Fibroblast of lung (primary cell): ENCODE measurements at regions not wholly inside any gene's neighbourhood (a gene's known extent, or its start where the extent isn't known, plus 50 kb on each side); places are given as distances from the start of the nearest gene placed in this dataset.

ENCODE experiments used
- DNase-seq, 2 donors: peaks; one replicate each; pipeline versions ENCODE4 v3.0.0 to v3.0.0-alpha.2; 2010; ENCODE audit warnings: low read depth in 2 of 2
- H2AFZ ChIP-seq: 2 replicates; pipeline ENCODE4 v1.5.1; 2012; ENCODE audit warnings: low read length, control low read depth, inconsistent platforms
- H3K27ac ChIP-seq: 2 replicates; pipeline ENCODE4 v1.5.1; 2011; ENCODE audit warnings: low read length, control low read depth; ENCODE audit not compliant: insufficient read depth
- H3K27me3 ChIP-seq: 2 replicates; pipeline ENCODE4 v1.5.1; 2011; ENCODE audit warnings: mild to moderate bottlenecking, low read length; ENCODE audit not compliant: control insufficient read depth, insufficient read depth
- H3K36me3 ChIP-seq: 2 replicates; pipeline ENCODE4 v1.5.1; 2011; ENCODE audit warnings: low read length; ENCODE audit not compliant: control insufficient read depth, insufficient read depth
- H3K4me1 ChIP-seq: 2 replicates; pipeline ENCODE4 v1.5.1; 2011; ENCODE audit warnings: low read length; ENCODE audit not compliant: control insufficient read depth, insufficient read depth; ENCODE audit errors: extremely low read depth
- H3K4me2 ChIP-seq: 2 replicates; pipeline ENCODE4 v1.5.1; 2011; ENCODE audit warnings: low read length, control low read depth; ENCODE audit not compliant: insufficient read depth; ENCODE audit errors: extremely low read depth
- H3K4me3 ChIP-seq, 4 experiments: fragments of 200-600 bp in 1 of 4; sonication (generic) in 1 of 4; replicated peaks in 1 of 4; 2 replicates each; pipeline ENCODE4 v1.5.1; 2011 to 2016; ENCODE audit warnings: low read length in 4 of 4, low read depth in 3 of 4, mild to moderate bottlenecking in 3 of 4, control low read depth in 2 of 4, inconsistent platforms in 1 of 4, mixed read lengths in 1 of 4; ENCODE audit not compliant: insufficient read depth in 1 of 4; ENCODE audit errors: control extremely low read depth in 1 of 4
- H3K79me2 ChIP-seq: 2 replicates; pipeline ENCODE4 v1.5.1; 2012; ENCODE audit warnings: mild to moderate bottlenecking, low read length, inconsistent platforms; ENCODE audit not compliant: control insufficient read depth, insufficient read depth
- H3K9ac ChIP-seq: 2 replicates; pipeline ENCODE4 v1.5.1; 2011; ENCODE audit warnings: mild to moderate bottlenecking, low read length, control low read depth; ENCODE audit not compliant: insufficient read depth
- H3K9me3 ChIP-seq: 2 replicates; pipeline ENCODE4 v1.5.1; 2012; ENCODE audit warnings: low read depth, low read length; ENCODE audit not compliant: control insufficient read depth, insufficient read depth
- H4K20me1 ChIP-seq: 2 replicates; pipeline ENCODE4 v1.5.1; 2011; ENCODE audit warnings: low read length; ENCODE audit not compliant: control insufficient read depth, insufficient read depth; ENCODE audit errors: extremely low read depth
- EZH2 ChIP-seq: IDR thresholded peaks from 2 replicates; pipeline ENCODE4 v1.5.1; 2012; ENCODE audit warnings: low read length, control low read depth, mild to moderate bottlenecking; ENCODE audit errors: missing control alignments
- TF ChIP-seq, protein P1 (sequence below), 2 donors: IDR thresholded peaks in 1 of 2; conservative IDR thresholded peaks in 1 of 2; 1 replicate in 1 of 2; 2 replicates in 1 of 2; pipeline ENCODE4 v1.5.1; 2011 to 2012; ENCODE audit warnings: low read length in 2 of 2, control low read depth in 1 of 2, inconsistent platforms in 1 of 2, low read depth in 1 of 2, mild to moderate bottlenecking in 1 of 2

DNA sequence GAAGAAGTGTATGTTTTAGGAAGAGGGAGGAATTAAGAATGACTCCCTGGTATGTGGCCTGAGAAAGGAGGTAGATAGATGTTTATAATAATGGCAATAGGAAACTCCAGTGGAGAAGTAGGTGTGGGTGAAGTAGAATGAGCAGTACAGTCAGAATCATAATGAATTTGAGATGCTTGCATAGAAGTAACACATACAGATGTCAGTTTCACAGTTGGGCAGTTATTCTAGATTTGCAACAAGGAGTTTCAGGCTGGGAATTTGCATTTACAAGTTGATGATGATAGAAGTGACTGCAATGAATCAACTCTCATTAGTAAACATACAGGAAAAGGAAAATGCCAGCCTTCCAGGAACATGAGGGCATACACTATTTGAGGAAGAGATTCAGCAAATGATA lies 149.0 kb downstream of the SLITRK1 start:
- TF ChIP-seq, protein P1, sequence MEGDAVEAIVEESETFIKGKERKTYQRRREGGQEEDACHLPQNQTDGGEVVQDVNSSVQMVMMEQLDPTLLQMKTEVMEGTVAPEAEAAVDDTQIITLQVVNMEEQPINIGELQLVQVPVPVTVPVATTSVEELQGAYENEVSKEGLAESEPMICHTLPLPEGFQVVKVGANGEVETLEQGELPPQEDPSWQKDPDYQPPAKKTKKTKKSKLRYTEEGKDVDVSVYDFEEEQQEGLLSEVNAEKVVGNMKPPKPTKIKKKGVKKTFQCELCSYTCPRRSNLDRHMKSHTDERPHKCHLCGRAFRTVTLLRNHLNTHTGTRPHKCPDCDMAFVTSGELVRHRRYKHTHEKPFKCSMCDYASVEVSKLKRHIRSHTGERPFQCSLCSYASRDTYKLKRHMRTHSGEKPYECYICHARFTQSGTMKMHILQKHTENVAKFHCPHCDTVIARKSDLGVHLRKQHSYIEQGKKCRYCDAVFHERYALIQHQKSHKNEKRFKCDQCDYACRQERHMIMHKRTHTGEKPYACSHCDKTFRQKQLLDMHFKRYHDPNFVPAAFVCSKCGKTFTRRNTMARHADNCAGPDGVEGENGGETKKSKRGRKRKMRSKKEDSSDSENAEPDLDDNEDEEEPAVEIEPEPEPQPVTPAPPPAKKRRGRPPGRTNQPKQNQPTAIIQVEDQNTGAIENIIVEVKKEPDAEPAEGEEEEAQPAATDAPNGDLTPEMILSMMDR (conservative IDR thresholded peaks at IDR 0.05 in 1 of 2, IDR thresholded peaks at IDR 0.05 in 1 of 2; ENCODE audit: low read depth in 1 of 2, low read length in 2 of 2): no peak
- TF ChIP-seq EZH2: no peak
- Histone ChIP-seq H3K79me2 (no peaks in the 10 kb centered on the region), H3K27me3 (no peaks in the 10 kb centered on the region), H3K4me1 (no peaks in the 10 kb centered on the region), H4K20me1 (no peaks in the 10 kb centered on the region), H3K36me3 (no peaks in the 10 kb centered on the region), H3K27ac (no peak overlapping the region), H2AFZ (no peak overlapping the region), H3K4me3 (no peak overlapping the region), H3K4me2 (no peak overlapping the region), H3K9ac (no peak overlapping the region), H3K9me3 (no peaks in the 10 kb centered on the region)
- DNase-seq: no peak

DNA sequence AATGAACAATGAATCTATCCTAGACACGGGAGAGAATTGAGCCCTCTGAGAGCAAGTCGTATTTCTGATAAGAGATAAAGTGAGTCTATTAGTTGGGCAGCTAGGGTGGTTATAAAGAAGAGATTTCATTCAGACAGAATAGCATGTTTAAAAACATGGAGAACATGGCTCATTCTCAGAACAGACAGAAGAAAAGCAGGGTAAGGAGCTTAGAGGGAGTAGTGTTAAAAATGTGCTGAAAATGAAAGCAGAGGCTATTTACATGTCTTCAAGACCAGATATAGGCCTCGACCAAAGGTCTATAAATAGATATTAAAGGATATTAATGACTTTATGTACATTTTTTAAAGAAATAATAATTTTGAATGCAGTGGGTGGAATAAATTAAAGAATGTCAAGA lies 149.5 kb downstream of the SLITRK1 start:
- no peak overlapping the region for H3K9ac ChIP-seq
- H3K4me2 ChIP-seq: no peak overlapping the region
- no peaks in the 10 kb centered on the region for H4K20me1 ChIP-seq
- H3K4me1 ChIP-seq: no peaks in the 10 kb centered on the region
- TF ChIP-seq, protein P1 (conservative IDR thresholded peaks at IDR 0.05 in 1 of 2, IDR thresholded peaks at IDR 0.05 in 1 of 2; ENCODE audit: low read depth in 1 of 2, low read length in 2 of 2): no peak
- no peak for TF ChIP-seq EZH2
- no peaks in the 10 kb centered on the region for H3K79me2 ChIP-seq
- no peaks in the 10 kb centered on the region for H3K9me3 ChIP-seq
- H3K36me3 ChIP-seq: no peaks in the 10 kb centered on the region
- no peak for DNase-seq
- H2AFZ ChIP-seq: no peak overlapping the region
- no peak overlapping the region for H3K27ac ChIP-seq
- no peaks in the 10 kb centered on the region for H3K27me3 ChIP-seq
- H3K4me3 ChIP-seq: no peak overlapping the region

DNA sequence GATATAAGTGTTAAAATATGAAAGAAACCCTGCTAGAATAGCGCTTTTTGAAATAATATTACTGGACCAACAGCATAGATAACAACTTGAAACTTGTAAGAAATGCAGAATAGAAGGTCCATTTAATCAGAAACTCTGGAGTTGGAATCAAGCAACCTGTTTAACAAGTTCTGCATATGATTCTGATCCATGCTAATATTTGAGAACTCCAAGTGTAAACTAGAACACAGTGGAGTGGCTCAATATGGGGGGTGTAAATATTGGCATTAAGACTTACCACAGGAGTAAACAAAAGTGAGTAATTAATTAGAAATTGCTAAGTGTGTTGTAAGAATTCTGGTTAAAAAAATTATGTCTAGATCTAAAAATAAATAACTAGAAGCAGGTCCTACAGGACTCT lies 151.2 kb downstream of the SLITRK1 start:
- Histone ChIP-seq H2AFZ (no peak overlapping the region), H3K27ac (no peak overlapping the region), H3K4me3 (no peak overlapping the region), H3K36me3 (no peaks in the 10 kb centered on the region), H3K9ac (no peak overlapping the region), H3K4me1 (no peaks in the 10 kb centered on the region), H3K9me3 (no peaks in the 10 kb centered on the region), H3K4me2 (no peak overlapping the region), H3K79me2 (no peaks in the 10 kb centered on the region), H4K20me1 (no peaks in the 10 kb centered on the region), H3K27me3 (no peaks in the 10 kb centered on the region)
- TF ChIP-seq EZH2: no peak
- TF ChIP-seq, protein P1 (conservative IDR thresholded peaks at IDR 0.05 in 1 of 2, IDR thresholded peaks at IDR 0.05 in 1 of 2; ENCODE audit: low read depth in 1 of 2, low read length in 2 of 2): no peak
- no peak for DNase-seq
